ENCODE measurements at regions not wholly inside any gene's neighbourhood (a gene's known extent, or its start where the extent isn't known, plus 50 kb on each side); places are given as distances from the start of the nearest gene placed in this dataset.

DNA sequence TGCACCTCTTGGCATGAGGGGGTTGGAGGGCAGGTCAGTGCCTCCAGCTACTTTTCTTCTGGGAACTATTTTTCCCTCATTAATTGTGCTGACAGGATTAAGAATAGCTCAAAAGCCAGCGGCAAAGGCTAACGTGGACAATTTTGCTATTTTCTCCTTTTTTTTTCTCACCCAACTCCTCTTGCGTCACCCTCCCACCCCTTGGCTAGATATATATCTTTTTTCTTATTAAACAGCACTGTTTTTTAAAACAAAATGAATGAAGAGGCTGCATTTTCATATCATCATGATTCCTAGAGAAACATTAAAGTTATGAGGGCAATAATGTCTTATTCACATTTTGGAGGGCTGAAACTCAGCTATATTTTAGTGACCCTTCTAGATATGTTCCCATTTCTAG is 251.8 kb upstream of the NFE2L3 start:
- TF ChIP-seq CTCF (IDR thresholded peaks at IDR 0.05) (no peak), RCOR1 (IDR thresholded peaks at IDR 0.05; ENCODE audit: low read depth, low read length) (no peak), POLR2AphosphoS2 (conservative IDR thresholded peaks at IDR 0.05; ENCODE audit: low read length) (no peak), EP300 (IDR thresholded peaks at IDR 0.05) (no peak), MYC (IDR thresholded peaks at IDR 0.05; ENCODE audit: borderline replicate concordance, low read length) (no peak), REST (IDR thresholded peaks at IDR 0.05) (no peak), RAD21 (conservative IDR thresholded peaks at IDR 0.05 in 1 of 2, IDR thresholded peaks at IDR 0.05 in 1 of 2) (no peak), POLR2A (IDR thresholded peaks at IDR 0.05; ENCODE audit: low read length) (no peak), JUNB (IDR thresholded peaks at IDR 0.05) (no peak)
- TF ChIP-seq, protein P1, sequence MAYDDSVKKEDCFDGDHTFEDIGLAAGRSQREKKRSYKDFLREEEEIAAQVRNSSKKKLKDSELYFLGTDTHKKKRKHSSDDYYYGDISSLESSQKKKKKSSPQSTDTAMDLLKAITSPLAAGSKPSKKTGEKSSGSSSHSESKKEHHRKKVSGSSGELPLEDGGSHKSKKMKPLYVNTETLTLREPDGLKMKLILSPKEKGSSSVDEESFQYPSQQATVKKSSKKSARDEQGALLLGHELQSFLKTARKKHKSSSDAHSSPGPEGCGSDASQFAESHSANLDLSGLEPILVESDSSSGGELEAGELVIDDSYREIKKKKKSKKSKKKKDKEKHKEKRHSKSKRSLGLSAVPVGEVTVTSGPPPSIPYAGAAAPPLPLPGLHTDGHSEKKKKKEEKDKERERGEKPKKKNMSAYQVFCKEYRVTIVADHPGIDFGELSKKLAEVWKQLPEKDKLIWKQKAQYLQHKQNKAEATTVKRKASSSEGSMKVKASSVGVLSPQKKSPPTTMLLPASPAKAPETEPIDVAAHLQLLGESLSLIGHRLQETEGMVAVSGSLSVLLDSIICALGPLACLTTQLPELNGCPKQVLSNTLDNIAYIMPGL (CRISPR knock-in tag; IDR thresholded peaks at IDR 0.05; ENCODE audit: borderline replicate concordance) = no peak

All from A549 (cell line).